Mesothelial cell of epicardium (in vitro differentiated cells): ENCODE measurements at regions not wholly inside any gene's neighbourhood (a gene's known extent, or its start where the extent isn't known, plus 50 kb on each side); places are given as distances from the start of the nearest gene placed in this dataset.

Source experiments
- DNase-seq, 2 experiments: peaks; one replicate each; pipeline ENCODE4 v3.0.0; 2021; ENCODE audit warnings: low spot score in 2 of 2; ENCODE audit not compliant: unreplicated experiment in 2 of 2
- H3K27ac Mint-ChIP-seq: 2 replicates; pipeline ENCODE4 v1.8.0; 2021; ENCODE audit warnings: mixed read lengths
- H3K27me3 Mint-ChIP-seq: 2 replicates; pipeline ENCODE4 v1.8.0; 2021; ENCODE audit warnings: low read depth, mixed read lengths
- H3K36me3 Mint-ChIP-seq: 2 replicates; pipeline ENCODE4 v1.8.0; 2021; ENCODE audit warnings: mixed read lengths
- H3K4me1 Mint-ChIP-seq: 2 replicates; pipeline ENCODE4 v1.8.0; 2021; ENCODE audit warnings: mixed read lengths
- H3K4me3 Mint-ChIP-seq: 2 replicates; pipeline ENCODE4 v1.8.0; 2021; ENCODE audit warnings: mild to moderate bottlenecking, moderate library complexity, mixed read lengths
- H3K9me3 Mint-ChIP-seq: 2 replicates; pipeline ENCODE4 v1.8.0; 2021; ENCODE audit warnings: mixed read lengths
- TF ChIP-seq, protein P1 (sequence below): fragments of 200-600 bp; sonication (generic); IDR thresholded peaks from one replicate; pipeline ENCODE4 v1.5.0; 2021; ENCODE audit warnings: antibody characterized with exemption; ENCODE audit not compliant: unreplicated experiment

DNA sequence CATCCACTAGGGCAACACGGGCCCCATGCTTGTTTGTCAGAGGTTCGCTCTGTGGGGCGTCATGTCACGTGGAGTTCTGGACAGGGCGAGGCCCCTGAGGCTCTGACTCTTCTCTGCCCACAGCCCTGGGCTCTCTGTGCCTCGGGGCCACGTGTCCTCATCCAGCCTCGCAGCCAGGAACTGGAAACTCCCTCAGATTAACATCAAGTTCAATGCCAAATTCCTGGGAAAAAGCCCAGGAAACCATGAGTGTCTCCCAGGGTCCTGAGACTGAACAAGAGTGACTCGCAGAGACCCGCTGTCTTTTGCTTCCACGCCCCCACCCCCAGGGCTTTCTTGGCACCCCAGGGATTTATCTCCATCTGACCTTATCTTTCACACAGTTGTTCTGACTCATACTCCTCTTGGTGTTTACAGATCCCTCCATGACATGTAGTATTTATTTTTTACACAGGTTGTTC, 174.0 kb upstream of the PIEZO2 start:
- TF ChIP-seq, protein P1, sequence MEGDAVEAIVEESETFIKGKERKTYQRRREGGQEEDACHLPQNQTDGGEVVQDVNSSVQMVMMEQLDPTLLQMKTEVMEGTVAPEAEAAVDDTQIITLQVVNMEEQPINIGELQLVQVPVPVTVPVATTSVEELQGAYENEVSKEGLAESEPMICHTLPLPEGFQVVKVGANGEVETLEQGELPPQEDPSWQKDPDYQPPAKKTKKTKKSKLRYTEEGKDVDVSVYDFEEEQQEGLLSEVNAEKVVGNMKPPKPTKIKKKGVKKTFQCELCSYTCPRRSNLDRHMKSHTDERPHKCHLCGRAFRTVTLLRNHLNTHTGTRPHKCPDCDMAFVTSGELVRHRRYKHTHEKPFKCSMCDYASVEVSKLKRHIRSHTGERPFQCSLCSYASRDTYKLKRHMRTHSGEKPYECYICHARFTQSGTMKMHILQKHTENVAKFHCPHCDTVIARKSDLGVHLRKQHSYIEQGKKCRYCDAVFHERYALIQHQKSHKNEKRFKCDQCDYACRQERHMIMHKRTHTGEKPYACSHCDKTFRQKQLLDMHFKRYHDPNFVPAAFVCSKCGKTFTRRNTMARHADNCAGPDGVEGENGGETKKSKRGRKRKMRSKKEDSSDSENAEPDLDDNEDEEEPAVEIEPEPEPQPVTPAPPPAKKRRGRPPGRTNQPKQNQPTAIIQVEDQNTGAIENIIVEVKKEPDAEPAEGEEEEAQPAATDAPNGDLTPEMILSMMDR: no peak
- Mint-ChIP-seq H3K27me3 (no peaks in the 10 kb centered on the region), H3K27ac (no peak overlapping the region), H3K36me3 (no peaks in the 10 kb centered on the region), H3K4me1 (peaks cover 15% of the 10 kb centered on the region), H3K9me3 (no peaks in the 10 kb centered on the region), H3K4me3 (no peak overlapping the region)
- no peak for DNase-seq

DNA sequence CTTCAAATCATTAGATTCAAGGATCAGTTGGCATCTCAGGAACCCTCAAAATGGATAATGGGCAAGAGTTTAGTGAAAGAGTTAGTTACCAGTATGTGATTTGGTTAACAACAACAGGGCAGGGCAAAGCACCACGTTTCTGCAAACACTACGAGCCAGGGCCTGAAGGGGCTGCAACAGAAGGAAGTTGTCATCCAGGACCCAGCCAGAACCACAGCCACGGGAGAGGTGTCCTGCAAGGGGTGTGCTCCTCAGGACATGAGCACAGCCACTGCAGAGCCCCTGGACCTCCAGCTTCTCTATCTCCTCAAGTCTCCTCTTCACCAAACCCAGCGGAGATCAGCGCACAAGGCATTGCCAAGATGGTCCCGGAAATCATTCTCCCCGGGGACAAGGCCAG, 173.3 kb upstream of the PIEZO2 start:
- H3K27ac Mint-ChIP-seq: no peak overlapping the region
- no peaks in the 10 kb centered on the region for H3K9me3 Mint-ChIP-seq
- TF ChIP-seq, protein P1: no peak
- no peaks in the 10 kb centered on the region for H3K36me3 Mint-ChIP-seq
- no peak overlapping the region for H3K4me3 Mint-ChIP-seq
- no peaks in the 10 kb centered on the region for H3K27me3 Mint-ChIP-seq
- DNase-seq: no peak
- H3K4me1 Mint-ChIP-seq: peaks cover 15% of the 10 kb centered on the region

DNA sequence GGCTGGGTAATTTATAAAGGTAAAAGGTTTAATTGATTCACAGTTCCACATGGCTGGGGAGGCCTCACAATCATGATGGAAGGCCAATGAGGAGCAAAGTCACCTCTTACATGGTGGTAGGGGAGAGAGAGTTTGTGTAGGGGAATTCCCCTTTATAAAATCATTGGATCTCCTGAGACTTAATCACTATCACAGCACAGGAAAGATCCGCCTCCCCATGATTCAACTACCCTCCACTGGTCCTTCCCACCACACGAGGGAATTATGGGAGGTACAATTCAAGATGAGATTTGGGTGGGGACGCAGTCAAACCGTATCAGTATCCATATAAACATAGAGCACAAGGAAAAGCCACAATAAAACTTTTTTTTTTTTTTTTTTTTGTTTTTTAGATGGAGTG, 172.6 kb upstream of the PIEZO2 start:
- H3K27ac Mint-ChIP-seq: no peak overlapping the region
- no peaks in the 10 kb centered on the region for H3K9me3 Mint-ChIP-seq
- H3K36me3 Mint-ChIP-seq: no peaks in the 10 kb centered on the region
- H3K27me3 Mint-ChIP-seq: no peaks in the 10 kb centered on the region
- no peak overlapping the region for H3K4me3 Mint-ChIP-seq
- H3K4me1 Mint-ChIP-seq: peaks cover 15% of the 10 kb centered on the region
- DNase-seq: no peak
- TF ChIP-seq, protein P1: no peak

DNA sequence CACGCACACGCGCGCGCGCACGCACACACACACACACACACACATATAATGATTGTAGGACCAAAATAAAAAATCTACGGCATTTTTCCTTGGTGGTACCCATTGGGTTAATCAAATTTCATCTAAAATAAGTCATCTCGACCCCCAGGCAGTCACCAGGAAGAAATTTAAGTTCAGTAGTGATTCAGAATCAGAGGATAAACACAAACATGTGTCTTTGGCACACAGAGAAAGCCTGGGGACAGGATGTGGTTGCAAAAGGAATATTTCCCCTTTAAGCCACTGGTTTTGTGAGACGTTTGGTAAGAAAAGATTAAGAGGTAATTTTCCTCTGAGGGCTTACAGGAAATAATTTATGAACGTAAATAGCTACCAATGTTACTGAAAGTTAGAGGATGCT, 171.6 kb upstream of the PIEZO2 start:
- TF ChIP-seq, protein P1: no peak
- Mint-ChIP-seq H3K27ac (peak overlapping the region; percentile 13), H3K4me3 (no peak overlapping the region), H3K36me3 (no peaks in the 10 kb centered on the region), H3K9me3 (no peaks in the 10 kb centered on the region), H3K27me3 (no peaks in the 10 kb centered on the region), H3K4me1 (peaks cover 15% of the 10 kb centered on the region)
- no peak for DNase-seq

DNA sequence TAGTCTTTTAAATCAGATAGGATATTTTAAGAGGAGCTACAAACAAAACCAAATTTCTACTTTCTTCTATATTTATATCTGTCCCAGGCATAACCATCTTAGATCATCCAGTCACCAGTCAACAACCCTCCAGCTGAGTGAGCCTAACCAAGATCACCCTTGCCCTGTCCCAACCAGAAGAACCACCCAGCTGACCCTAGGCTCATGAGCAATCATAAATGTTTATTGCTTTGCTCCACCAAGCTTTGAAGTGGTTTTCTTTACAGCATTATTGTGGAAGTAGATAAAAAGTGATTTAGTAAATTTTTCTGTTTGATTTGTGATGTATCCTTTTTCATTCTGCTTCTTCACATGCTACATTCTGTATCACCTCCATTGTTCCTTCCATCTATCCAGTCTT, 167.2 kb upstream of the PIEZO2 start:
- no peak for DNase-seq
- no peaks in the 10 kb centered on the region for H3K36me3 Mint-ChIP-seq
- H3K4me1 Mint-ChIP-seq: peaks cover 4% of the 10 kb centered on the region
- no peak overlapping the region for H3K4me3 Mint-ChIP-seq
- H3K27me3 Mint-ChIP-seq: no peaks in the 10 kb centered on the region
- H3K9me3 Mint-ChIP-seq: no peaks in the 10 kb centered on the region
- no peak overlapping the region for H3K27ac Mint-ChIP-seq
- TF ChIP-seq, protein P1: no peak

DNA sequence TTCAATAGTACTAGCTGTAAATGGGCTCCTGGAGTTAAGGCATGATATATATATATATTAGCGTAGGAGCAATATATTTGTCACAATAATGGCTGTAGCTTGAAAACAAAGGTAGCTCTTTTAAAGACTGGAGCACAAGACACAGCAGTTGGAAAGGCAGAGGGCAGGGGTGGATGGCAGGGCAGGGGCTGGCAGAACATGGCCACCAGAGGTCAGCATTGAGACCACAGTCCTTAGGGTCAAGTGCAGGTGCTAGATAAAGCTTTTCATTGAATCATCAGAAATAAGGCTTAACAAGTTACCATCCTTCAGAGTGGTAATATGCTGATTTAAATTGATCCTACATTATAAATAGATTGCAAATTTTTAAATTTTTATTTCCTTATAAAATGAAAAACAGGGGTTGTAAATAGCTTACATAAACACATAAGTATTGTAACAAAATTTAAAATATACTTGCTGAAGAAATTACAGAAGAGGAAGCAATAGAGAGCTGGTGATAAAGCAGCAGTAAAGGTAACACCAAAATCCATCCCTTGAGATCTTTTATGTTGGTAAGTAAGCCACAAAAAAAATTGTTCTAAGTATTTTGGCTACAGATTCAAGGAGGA, 161.2 kb upstream of the PIEZO2 start:
- no peak overlapping the region for H3K27ac Mint-ChIP-seq
- TF ChIP-seq, protein P1: peak; percentile 32

More for the DNA sequence above, 161.2 kb upstream of the PIEZO2 start:
- no peaks in the 10 kb centered on the region for H3K36me3 Mint-ChIP-seq
- H3K4me3 Mint-ChIP-seq: no peak overlapping the region
- H3K9me3 Mint-ChIP-seq: peaks cover 7% of the 10 kb centered on the region
- no peaks in the 10 kb centered on the region for H3K4me1 Mint-ChIP-seq
- no peaks in the 10 kb centered on the region for H3K27me3 Mint-ChIP-seq
- DNase-seq: no peak
